GM21381 (cell line): ENCODE measurements at regions not wholly inside any gene's neighbourhood (a gene's known extent, or its start where the extent isn't known, plus 50 kb on each side); places are given as distances from the start of the nearest gene placed in this dataset.

Source experiments
- ATAC-seq: cut with Tn5 transposase; IDR thresholded peaks from one replicate; pipeline ENCODE4 v1.9.1; 2021; ENCODE audit warnings: mild to moderate bottlenecking, moderate library complexity; ENCODE audit not compliant: unreplicated experiment

GRCh38 chr2:136062066-136062837 lies 55.7 kb downstream of the CXCR4 start:
- ATAC-seq: no peak

GRCh38 chr2:136060416-136060815 lies 57.5 kb downstream of the CXCR4 start:
- no peak for ATAC-seq

- peak; percentile 38 for ATAC-seq
Observed at GRCh38 chr2:136059036-136059472, 58.9 kb downstream of the CXCR4 start.

- no peak for ATAC-seq
Observed at GRCh38 chr2:136058262-136058661, 59.7 kb downstream of the CXCR4 start.

GRCh38 chr2:136057802-136058140 lies 60.2 kb downstream of the CXCR4 start:
- ATAC-seq: no peak

GRCh38 chr2:136057023-136057801 lies 60.7 kb downstream of the CXCR4 start:
- ATAC-seq: peak; percentile 35

- peak; percentile 30 for ATAC-seq
Observed at GRCh38 chr2:136055929-136056688, 61.8 kb downstream of the CXCR4 start.

GRCh38 chr2:136054856-136055255 lies 63.1 kb downstream of the CXCR4 start:
- ATAC-seq: no peak

GRCh38 chr2:136052369-136053362 lies 65.3 kb downstream of the CXCR4 start:
- peak; percentile 39 for ATAC-seq

- ATAC-seq: no peak
Observed at GRCh38 chr2:136051725-136052048, 66.3 kb upstream of the DARS1 start.

GRCh38 chr2:136051001-136051724 lies 65.7 kb upstream of the DARS1 start:
- ATAC-seq: peak; percentile 42

- ATAC-seq: no peak
Observed at GRCh38 chr2:136049991-136050920, 64.8 kb upstream of the DARS1 start.

- no peak for ATAC-seq
Observed at GRCh38 chr2:136049011-136049742, 63.8 kb upstream of the DARS1 start.

- no peak for ATAC-seq
Observed at GRCh38 chr2:136045835-136046570, 60.6 kb upstream of the DARS1 start.

GRCh38 chr2:136045344-136045743 lies 59.9 kb upstream of the DARS1 start:
- ATAC-seq: no peak
